HEK293 (cell line): ENCODE measurements at regions not wholly inside any gene's neighbourhood (a gene's known extent, or its start where the extent isn't known, plus 50 kb on each side); places are given as distances from the start of the nearest gene placed in this dataset.

ENCODE experiments used
- ELK4 ChIP-seq: IDR thresholded peaks from 2 replicates; pipeline ENCODE4 v1.6.1; 2011; ENCODE audit warnings: mild to moderate bottlenecking, low read depth, low read length, borderline replicate concordance
- GLI2 ChIP-seq: fragments of 450-650 bp; formaldehyde crosslinking; IDR thresholded peaks from 2 replicates; pipeline ENCODE4; 2017; ENCODE audit warnings: missing biosample characterization, missing genetic modification characterization, low read depth, borderline replicate concordance
- GLIS1 ChIP-seq: fragments of 450-650 bp; formaldehyde crosslinking; IDR thresholded peaks from 2 replicates; pipeline ENCODE4 v1.5.1; 2016; ENCODE audit warnings: missing biosample characterization, missing genetic modification characterization
- GLIS2 ChIP-seq: fragments of 450-650 bp; formaldehyde crosslinking; IDR thresholded peaks from 2 replicates; pipeline ENCODE4 v1.5.1; 2016; ENCODE audit warnings: missing biosample characterization, missing genetic modification characterization
- KLF16 ChIP-seq: fragments of 450-650 bp; formaldehyde crosslinking; IDR thresholded peaks from 2 replicates; pipeline ENCODE4 v1.5.1; 2017; ENCODE audit warnings: missing biosample characterization, missing genetic modification characterization
- MYNN ChIP-seq: fragments of 450-650 bp; formaldehyde crosslinking; IDR thresholded peaks from 2 replicates; pipeline ENCODE4 v1.5.1; 2016; ENCODE audit warnings: missing biosample characterization, missing genetic modification characterization, borderline replicate concordance
- OSR2 ChIP-seq: fragments of 450-650 bp; formaldehyde crosslinking; IDR thresholded peaks from 2 replicates; pipeline ENCODE4 v1.5.1; 2016; ENCODE audit warnings: missing biosample characterization, missing genetic modification characterization
- REPIN1 ChIP-seq: fragments of 450-650 bp; formaldehyde crosslinking; IDR thresholded peaks from 2 replicates; pipeline ENCODE4 v1.5.1; 2017; ENCODE audit warnings: missing biosample characterization, missing genetic modification characterization, low read depth
- SP2 ChIP-seq: fragments of 450-650 bp; formaldehyde crosslinking; IDR thresholded peaks from 2 replicates; pipeline ENCODE4 v1.5.1; 2016; ENCODE audit warnings: missing biosample characterization, missing genetic modification characterization
- TRIM28 ChIP-seq: IDR thresholded peaks from 2 replicates; pipeline ENCODE4 v1.6.1; 2011; ENCODE audit warnings: low read length, control low read depth, borderline replicate concordance
- ZBTB44 ChIP-seq: fragments of 450-650 bp; IDR thresholded peaks from 2 replicates; pipeline ENCODE4 v1.5.1; 2018; ENCODE audit warnings: missing biosample characterization, mild to moderate bottlenecking, missing genetic modification characterization
- ZBTB8A ChIP-seq: fragments of 450-650 bp; formaldehyde crosslinking; IDR thresholded peaks from 2 replicates; pipeline ENCODE4 v1.5.1; 2016; ENCODE audit warnings: missing biosample characterization, missing genetic modification characterization
- ZFHX2 ChIP-seq: fragments of 450-650 bp; formaldehyde crosslinking; conservative IDR thresholded peaks from 2 replicates; pipeline ENCODE4 v1.5.1; 2016; ENCODE audit warnings: missing biosample characterization, missing genetic modification characterization
- ZIC2 ChIP-seq: fragments of 450-650 bp; formaldehyde crosslinking; IDR thresholded peaks from 2 replicates; pipeline ENCODE4 v1.5.1; 2016; ENCODE audit warnings: missing biosample characterization, missing genetic modification characterization
- ZNF112 ChIP-seq: fragments of 450-650 bp; formaldehyde crosslinking; IDR thresholded peaks from 2 replicates; pipeline ENCODE4 v1.5.0; 2017; ENCODE audit warnings: missing biosample characterization, missing genetic modification characterization
- ZNF132 ChIP-seq: fragments of 450-650 bp; formaldehyde crosslinking; IDR thresholded peaks from 2 replicates; pipeline ENCODE4 v1.5.1; 2017; ENCODE audit warnings: missing biosample characterization, missing genetic modification characterization, borderline replicate concordance
- ZNF138 ChIP-seq: fragments of 450-650 bp; formaldehyde crosslinking; IDR thresholded peaks from 2 replicates; pipeline ENCODE4 v1.5.1; 2016; ENCODE audit warnings: missing biosample characterization, missing genetic modification characterization, borderline replicate concordance
- ZNF157 ChIP-seq: fragments of 450-650 bp; formaldehyde crosslinking; IDR thresholded peaks from 2 replicates; pipeline ENCODE4 v1.5.1; 2016; ENCODE audit warnings: missing biosample characterization, missing genetic modification characterization
- ZNF18 ChIP-seq: fragments of 450-650 bp; formaldehyde crosslinking; IDR thresholded peaks from 2 replicates; pipeline ENCODE4 v1.5.1; 2016; ENCODE audit warnings: missing biosample characterization, missing genetic modification characterization
- ZNF184 ChIP-seq: fragments of 450-650 bp; IDR thresholded peaks from 2 replicates; pipeline ENCODE4 v1.5.1; 2018; ENCODE audit warnings: missing biosample characterization, mild to moderate bottlenecking, missing genetic modification characterization
- ZNF23 ChIP-seq: fragments of 450-650 bp; formaldehyde crosslinking; IDR thresholded peaks from 2 replicates; pipeline ENCODE4 v1.5.1; 2016; ENCODE audit warnings: missing biosample characterization, missing genetic modification characterization, borderline replicate concordance
- ZNF280D ChIP-seq: fragments of 450-650 bp; formaldehyde crosslinking; IDR thresholded peaks from 2 replicates; pipeline ENCODE4 v1.5.1; 2016; ENCODE audit warnings: missing biosample characterization, missing genetic modification characterization
- ZNF302 ChIP-seq: fragments of 450-650 bp; formaldehyde crosslinking; IDR thresholded peaks from 2 replicates; pipeline ENCODE4 v1.5.1; 2016; ENCODE audit warnings: missing biosample characterization, missing genetic modification characterization, low read depth
- ZNF341 ChIP-seq: fragments of 450-650 bp; formaldehyde crosslinking; IDR thresholded peaks from 2 replicates; pipeline ENCODE4; 2016; ENCODE audit warnings: low read depth, missing biosample characterization, missing genetic modification characterization
- ZNF521 ChIP-seq: fragments of 450-650 bp; formaldehyde crosslinking; IDR thresholded peaks from 2 replicates; pipeline ENCODE4 v1.5.1; 2017; ENCODE audit warnings: missing biosample characterization, mild to moderate bottlenecking, missing genetic modification characterization
- ZNF560 ChIP-seq: fragments of 450-650 bp; formaldehyde crosslinking; IDR thresholded peaks from 2 replicates; pipeline ENCODE4 v1.5.1; 2017; ENCODE audit warnings: missing biosample characterization, missing genetic modification characterization, borderline replicate concordance
- ZNF585B ChIP-seq: fragments of 450-650 bp; formaldehyde crosslinking; IDR thresholded peaks from 2 replicates; pipeline ENCODE4 v1.5.1; 2016; ENCODE audit warnings: missing biosample characterization, missing genetic modification characterization
- ZNF596 ChIP-seq: fragments of 450-650 bp; IDR thresholded peaks from 2 replicates; pipeline ENCODE4 v1.5.0; 2018; ENCODE audit warnings: missing biosample characterization, mild to moderate bottlenecking, missing genetic modification characterization, moderate library complexity
- ZNF629 ChIP-seq: fragments of 450-650 bp; formaldehyde crosslinking; IDR thresholded peaks from 2 replicates; pipeline ENCODE4 v1.5.1; 2017; ENCODE audit warnings: missing biosample characterization, missing genetic modification characterization
- ZNF747 ChIP-seq: fragments of 450-650 bp; formaldehyde crosslinking; IDR thresholded peaks from 2 replicates; pipeline ENCODE4 v1.5.1; 2016; ENCODE audit warnings: missing biosample characterization, missing genetic modification characterization
- ZNF76 ChIP-seq: fragments of 450-650 bp; formaldehyde crosslinking; IDR thresholded peaks from 2 replicates; pipeline ENCODE4; 2016; ENCODE audit warnings: low read depth, missing biosample characterization, missing genetic modification characterization, borderline replicate concordance
- ZNF837 ChIP-seq: fragments of 450-650 bp; formaldehyde crosslinking; IDR thresholded peaks from 2 replicates; pipeline ENCODE4 v1.5.1; 2016; ENCODE audit warnings: missing biosample characterization, missing genetic modification characterization
- ZNF843 ChIP-seq: fragments of 450-650 bp; formaldehyde crosslinking; IDR thresholded peaks from 2 replicates; pipeline ENCODE4 v1.5.1; 2016; ENCODE audit warnings: missing biosample characterization, missing genetic modification characterization
- ZSCAN5A ChIP-seq: fragments of 450-650 bp; formaldehyde crosslinking; IDR thresholded peaks from 2 replicates; pipeline ENCODE4 v1.5.1; 2016; ENCODE audit warnings: missing biosample characterization, missing genetic modification characterization

- TF ChIP-seq ZNF184 (tag by site-specific recombination) (no peak), ZSCAN5A (no peak), MYNN (no peak), ZNF76 (tag by site-specific recombination) (peak; percentile 78; the same call in 1 of the 2 replicates), OSR2 (peak; percentile 79), ZNF596 (tag by site-specific recombination) (no peak), ZFHX2 (no peak), ZNF302 (no peak), ZNF747 (no peak), ZBTB8A (peak; percentile 45; the same call in 1 of the 2 replicates), ZNF585B (tag by site-specific recombination) (no peak), ZNF341 (tag by site-specific recombination) (no peak), ZNF843 (peak; percentile 73), GLIS1 (peak; percentile 53), ZNF18 (tag by site-specific recombination) (peak; percentile 66), ZNF560 (tag by site-specific recombination) (no peak), GLIS2 (tag by site-specific recombination) (no peak), ZNF157 (tag by site-specific recombination) (no peak), KLF16 (tag by site-specific recombination) (no peak), GLI2 (tag by site-specific recombination) (no peak), ZIC2 (tag by site-specific recombination) (no peak), ZNF521 (tag by site-specific recombination) (no peak), REPIN1 (tag by site-specific recombination) (no peak), ZNF112 (tag by site-specific recombination) (no peak), ZNF138 (tag by site-specific recombination) (no peak), ZNF280D (tag by site-specific recombination) (no peak), ZNF23 (tag by site-specific recombination) (no peak), ZNF629 (tag by site-specific recombination) (no peak), ZNF837 (no peak), ELK4 (no peak), TRIM28 (peak; percentile 79), ZNF132 (tag by site-specific recombination) (no peak), ZBTB44 (tag by site-specific recombination) (peak; percentile 50; the same call in 1 of the 2 replicates), SP2 (no peak)
These were observed 346.1 kb downstream of the SIPA1L2 start (continued) for GRCh38 chr1:232283864-232284263.
